NCI-H2171 (cell line): ENCODE measurements at regions not wholly inside any gene's neighbourhood (a gene's known extent, or its start where the extent isn't known, plus 50 kb on each side); places are given as distances from the start of the nearest gene placed in this dataset.
"Not testable (repeated sequence)": the region's sequence is repeated elsewhere in the genome, so short reads cannot be mapped to it uniquely, and the experiment has no call there.

Experiments used
- DNase-seq: peaks from one replicate; lab custom pipeline; 2025; lab: John Stamatoyannopoulos, UW

DNA sequence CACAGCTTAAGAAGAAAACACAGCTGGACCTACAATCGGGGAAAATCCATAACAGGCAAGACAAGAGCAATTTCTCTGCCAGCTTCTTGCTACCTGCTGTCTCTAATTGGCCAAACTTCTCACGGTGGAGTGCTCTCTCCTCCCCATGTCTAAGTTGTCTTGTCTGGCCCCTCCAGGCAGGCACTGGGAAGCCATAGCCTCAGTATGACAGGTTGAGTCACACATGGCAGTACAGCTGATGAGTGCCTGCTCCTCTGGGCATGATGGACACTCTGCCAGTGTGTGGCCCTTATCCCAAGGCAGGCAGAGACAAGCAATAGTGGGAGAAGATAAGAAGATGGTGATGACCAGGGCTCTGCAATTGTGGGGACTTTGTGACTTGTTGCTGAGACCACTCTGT is 551.8 kb downstream of the DIPK2A start:
- DNase-seq = no peak

GRCh38 chr3:144524531-144524930 is 552.9 kb downstream of the DIPK2A start:
- DNase-seq = no peak

GRCh38 chr3:144529566-144529965 is 557.9 kb downstream of the DIPK2A start:
- DNase-seq = no peak

GRCh38 chr3:144544871-144545270 is 573.2 kb downstream of the DIPK2A start:
- no peak for DNase-seq

DNA sequence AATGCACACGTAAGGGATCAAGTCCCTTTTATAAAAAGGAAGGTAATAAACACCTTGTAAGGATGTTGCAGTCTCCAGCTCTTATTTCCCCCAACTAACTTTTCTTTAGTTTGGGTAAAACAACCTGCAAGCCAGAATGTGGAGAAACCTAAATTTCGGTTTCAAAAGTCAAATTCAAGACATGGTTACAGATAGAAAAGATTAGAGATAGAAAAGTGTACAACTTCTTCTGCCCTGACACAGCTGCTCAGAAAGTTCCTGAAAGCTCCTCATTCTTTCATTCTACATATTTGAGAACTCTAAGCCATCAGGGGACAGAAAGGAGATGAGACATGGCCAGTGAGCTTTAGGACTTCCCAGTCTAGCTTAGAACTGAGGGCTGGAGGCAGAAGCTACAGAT is 574.9 kb downstream of the DIPK2A start:
- DNase-seq = no peak

GRCh38 chr3:144548346-144548745 is 576.7 kb downstream of the DIPK2A start:
- no peak for DNase-seq

DNA sequence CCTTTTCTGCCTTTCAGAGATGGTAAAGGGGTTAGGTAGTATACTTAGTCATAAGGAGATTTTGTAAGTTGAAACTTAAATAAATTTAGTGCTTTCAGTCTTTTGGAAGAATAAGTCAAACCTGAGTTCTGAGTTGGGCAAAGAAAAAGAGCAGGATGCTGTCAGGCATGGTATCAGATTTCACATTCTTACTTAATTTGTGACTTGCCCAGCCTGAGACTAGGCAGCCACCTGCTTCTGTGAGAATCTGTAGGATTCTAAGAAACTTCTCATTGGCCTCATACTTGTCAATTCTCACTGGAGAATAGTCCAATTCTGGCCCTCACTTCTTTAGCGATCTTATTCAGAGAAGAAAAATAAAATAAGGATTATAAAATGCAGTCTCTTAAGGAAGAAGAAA is 577.5 kb downstream of the DIPK2A start:
- no peak for DNase-seq

DNA sequence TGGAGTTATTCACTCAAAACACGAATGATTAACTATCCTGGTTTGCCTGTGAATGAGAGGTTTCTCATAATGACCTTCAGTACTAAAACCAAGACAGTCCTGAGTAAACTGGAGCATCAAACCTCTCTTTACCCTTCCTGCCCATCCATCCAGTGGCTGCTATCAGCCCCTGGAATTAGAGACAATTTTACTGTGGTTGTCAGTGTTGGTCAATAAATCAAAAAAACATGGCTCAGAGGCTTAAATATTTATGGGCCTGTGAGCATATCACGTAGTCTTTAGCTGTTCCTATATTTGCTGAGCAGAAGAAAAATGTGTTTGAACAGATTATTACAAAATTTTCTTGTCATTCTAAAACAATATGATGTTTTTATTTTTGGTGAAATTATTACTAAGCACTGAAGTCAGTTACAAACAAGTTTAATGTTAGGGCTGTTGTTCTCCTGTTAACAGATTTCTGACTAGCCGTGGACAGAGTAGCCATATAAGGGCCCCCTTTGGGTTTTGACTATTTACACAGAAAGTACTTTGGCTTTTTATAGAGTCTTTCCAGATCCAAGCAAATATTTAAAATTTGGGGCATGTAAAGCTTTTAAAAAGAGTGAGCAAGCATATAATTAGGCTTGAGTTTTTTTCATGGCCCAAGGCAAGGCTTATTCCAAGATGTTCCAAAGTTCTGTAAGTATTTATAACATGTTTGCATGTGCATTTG is 580.9 kb downstream of the DIPK2A start:
- DNase-seq = no peak

DNA sequence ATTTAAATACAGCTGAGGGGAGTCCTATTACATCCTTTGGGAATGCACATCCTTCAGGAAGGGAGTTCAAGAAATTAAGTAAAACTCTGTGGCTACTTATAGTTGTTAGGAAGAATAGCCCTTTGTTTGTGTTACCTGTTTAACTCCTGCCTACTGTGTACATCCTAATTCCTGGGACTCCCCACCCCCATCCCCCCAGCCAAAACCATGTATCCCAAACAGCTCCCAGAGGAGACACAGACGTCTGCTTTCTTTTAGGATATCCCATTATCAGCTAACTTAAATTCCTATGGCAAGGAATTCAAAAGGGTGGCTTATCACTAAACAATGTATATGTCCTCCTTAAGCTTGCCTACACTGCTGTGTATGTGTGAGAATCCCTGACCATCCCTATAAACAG is 581.7 kb downstream of the DIPK2A start:
- no peak for DNase-seq

- no peak for DNase-seq
Measured at GRCh38 chr3:144554889-144555288, 583.3 kb downstream of the DIPK2A start.

DNA sequence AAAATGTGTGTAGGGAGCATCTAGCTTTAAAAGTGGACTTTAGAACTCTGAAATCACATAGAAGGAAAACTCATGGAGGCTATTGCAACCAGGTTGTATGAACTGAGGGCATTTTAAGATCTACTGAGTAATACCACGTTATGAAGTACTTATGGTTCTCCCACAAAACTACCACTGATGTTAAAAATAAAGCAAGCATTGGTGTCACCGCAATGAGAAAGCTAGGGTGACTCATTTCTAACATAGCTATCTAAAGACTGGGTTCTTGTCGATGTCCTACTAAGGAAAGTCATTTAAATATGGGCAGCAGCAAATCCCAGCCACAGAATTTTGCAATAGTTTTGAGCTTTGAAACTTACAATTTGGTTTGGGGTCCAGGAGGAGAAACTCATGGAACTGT is 584.8 kb downstream of the DIPK2A start:
- DNase-seq = no peak

DNA sequence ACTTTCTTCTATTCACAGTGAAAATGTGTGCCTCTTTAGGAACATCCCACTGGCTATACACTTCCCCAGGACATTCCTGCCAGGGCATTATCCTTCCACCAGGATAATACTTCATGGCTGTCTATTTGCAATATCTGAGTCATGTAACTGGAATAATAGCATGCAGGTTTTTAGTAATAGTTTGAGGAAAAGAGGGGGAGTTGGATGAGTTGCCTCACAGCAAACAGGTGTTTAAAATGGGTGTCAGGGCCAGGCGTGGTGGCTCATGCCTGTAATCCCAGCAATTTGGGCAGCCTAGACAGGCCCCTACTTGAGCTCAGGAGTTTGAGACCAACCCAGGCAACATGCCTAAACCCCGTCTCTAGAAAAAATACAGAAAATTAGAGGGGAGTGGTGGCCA is 585.9 kb downstream of the DIPK2A start:
- no peak for DNase-seq

DNA sequence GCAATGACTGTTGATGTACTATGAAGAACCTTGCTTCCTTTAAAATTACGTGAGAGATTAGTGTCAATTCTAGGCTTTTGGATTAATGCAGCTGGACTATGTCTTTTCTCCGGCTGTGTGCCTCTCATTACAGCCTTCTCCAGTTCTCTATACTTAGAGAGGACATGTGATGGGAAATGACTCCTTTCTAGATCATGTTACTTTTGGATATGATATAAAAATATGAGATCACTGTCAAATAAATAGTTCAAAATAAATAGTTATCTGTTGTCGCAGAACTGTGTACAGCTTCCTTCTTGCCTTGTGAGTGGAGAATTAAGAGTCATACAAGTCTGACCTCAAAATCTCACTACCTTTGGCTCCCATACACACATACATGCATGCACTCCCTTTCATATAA is 592.4 kb downstream of the DIPK2A start:
- no peak for DNase-seq

DNA sequence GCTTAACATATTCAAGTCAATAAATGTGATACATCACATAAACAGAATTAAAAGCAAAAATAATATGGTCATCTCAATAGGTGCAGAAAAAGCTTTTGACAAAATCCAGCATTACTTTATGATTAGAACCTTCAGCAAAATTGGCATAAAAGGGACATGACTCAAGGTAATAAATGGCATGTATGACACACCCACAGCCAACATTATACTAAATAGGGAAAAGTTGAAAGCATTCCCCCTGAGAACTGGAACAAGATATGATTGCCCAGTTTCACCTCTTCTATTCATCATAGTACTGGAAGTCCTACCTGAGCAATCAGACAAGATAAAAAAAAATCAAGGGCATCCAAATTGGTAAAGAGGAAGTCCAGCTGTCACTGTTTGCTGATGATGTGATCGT is 594.7 kb downstream of the DIPK2A start:
- DNase-seq = no peak

GRCh38 chr3:144569651-144570050 is 598.0 kb downstream of the DIPK2A start:
- no peak for DNase-seq

DNA sequence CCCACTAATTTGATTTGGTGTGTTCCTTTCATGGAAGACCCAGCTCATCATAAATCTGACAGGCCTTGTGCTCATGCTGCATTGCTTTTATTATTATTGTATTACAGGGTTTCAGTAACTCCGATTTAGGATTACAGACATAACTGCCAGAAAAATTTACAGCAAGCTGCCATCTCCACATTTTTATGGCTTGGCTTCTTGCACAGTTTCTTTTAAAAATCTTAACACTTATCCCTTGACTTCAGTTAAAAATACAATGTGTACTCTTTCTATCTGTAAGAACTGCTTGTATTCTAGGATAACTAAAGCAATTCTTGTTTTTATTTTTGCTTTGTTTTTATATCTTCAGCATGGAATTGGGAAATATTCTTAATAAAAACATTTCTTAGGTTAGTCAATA is 612.2 kb downstream of the DIPK2A start:
- DNase-seq = no peak

- DNase-seq = no peak
Measured at GRCh38 chr3:144585408-144585807, 613.8 kb downstream of the DIPK2A start.

DNA sequence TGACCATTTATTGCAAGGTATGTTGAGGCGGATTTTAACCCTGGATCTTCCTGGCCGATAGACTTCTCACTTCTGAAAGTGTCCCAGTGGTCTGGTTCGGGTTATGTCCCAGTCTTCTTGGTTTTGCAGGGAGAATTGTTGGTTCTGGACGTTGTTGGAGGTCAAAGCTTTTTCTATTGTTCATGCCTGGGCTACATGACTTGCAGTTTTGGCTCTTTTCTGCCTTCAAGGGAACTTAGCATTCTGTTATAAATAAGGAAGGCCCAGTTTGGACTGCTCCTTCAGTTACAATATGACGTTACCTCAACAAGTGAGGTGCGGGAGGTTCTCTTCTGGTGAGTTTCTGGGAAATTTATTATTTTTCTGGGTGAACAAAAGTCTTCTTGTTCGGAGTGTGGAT is 614.3 kb downstream of the DIPK2A start:
- DNase-seq = no peak

DNA sequence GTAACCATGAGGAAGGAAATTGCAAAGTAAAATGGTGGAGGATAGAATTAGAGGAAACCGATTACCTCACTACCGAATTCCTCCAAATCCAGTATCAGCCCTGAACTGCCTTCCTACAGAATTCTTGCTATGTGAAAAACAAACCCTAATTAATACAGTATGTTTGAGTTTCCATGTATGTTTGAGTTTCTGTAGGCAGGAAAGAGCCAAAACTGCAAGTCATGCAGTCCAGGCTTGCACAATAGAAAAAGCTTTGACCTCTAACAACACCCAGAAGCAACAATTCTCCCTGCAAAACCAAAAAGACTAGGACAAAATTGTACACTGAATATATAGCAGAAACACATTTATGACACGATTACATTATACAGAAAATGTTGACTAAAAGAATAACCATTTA is 614.8 kb downstream of the DIPK2A start:
- no peak for DNase-seq

- no peak for DNase-seq
Measured at GRCh38 chr3:144590854-144591253, 619.2 kb downstream of the DIPK2A start.

- DNase-seq = no peak
Measured at GRCh38 chr3:144593881-144594280, 622.3 kb downstream of the DIPK2A start.

GRCh38 chr3:144620236-144620635 is 648.6 kb downstream of the DIPK2A start:
- DNase-seq = not testable (repeated sequence)

- no peak for DNase-seq
Measured at GRCh38 chr3:144622845-144623244, 651.2 kb downstream of the DIPK2A start.

DNA sequence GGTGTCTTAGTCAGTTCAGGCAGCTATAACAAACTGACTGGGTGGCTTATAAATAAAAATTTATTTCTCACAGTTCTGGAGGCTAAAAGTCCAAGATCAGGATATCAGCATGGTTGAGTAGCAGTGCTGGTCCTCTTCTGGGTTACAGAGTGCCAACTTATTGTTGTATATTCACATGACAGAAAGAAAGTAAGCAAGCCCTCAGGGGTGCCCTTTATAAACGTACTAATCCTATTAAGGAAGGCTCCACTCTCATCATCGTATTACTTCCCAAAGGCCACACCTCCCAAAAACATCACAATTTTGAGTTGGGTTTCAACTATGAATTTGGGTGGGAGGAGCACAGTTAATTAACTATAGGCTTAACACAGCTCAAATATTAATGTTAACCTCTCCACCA is 653.0 kb downstream of the DIPK2A start:
- no peak for DNase-seq

- no peak for DNase-seq
Measured at GRCh38 chr3:144626835-144627234, 655.2 kb downstream of the DIPK2A start.
